GM21360 (cell line): ENCODE measurements at regions not wholly inside any gene's neighbourhood (a gene's known extent, or its start where the extent isn't known, plus 50 kb on each side); places are given as distances from the start of the nearest gene placed in this dataset.

Experiments used
- ATAC-seq: cut with Tn5 transposase; IDR thresholded peaks from one replicate; pipeline ENCODE4 v1.9.1; 2021; ENCODE audit warnings: mild to moderate bottlenecking, moderate library complexity; ENCODE audit not compliant: unreplicated experiment

GRCh38 chr3:182525766-182526374, 267.4 kb upstream of the ATP11B start:
- no peak for ATAC-seq

- no peak for ATAC-seq
These were observed 265.6 kb upstream of the ATP11B start for GRCh38 chr3:182527745-182528144.

GRCh38 chr3:182530316-182530715, 263.0 kb upstream of the ATP11B start:
- no peak for ATAC-seq

- ATAC-seq: no peak
These were observed 259.9 kb upstream of the ATP11B start for GRCh38 chr3:182533394-182533793.

GRCh38 chr3:182544542-182544941, 248.8 kb upstream of the ATP11B start:
- ATAC-seq: no peak

GRCh38 chr3:182562274-182562673, 231.0 kb upstream of the ATP11B start:
- no peak for ATAC-seq

- ATAC-seq: no peak
These were observed 227.1 kb upstream of the ATP11B start for GRCh38 chr3:182565916-182566796.

GRCh38 chr3:182567700-182568099, 225.6 kb upstream of the ATP11B start:
- no peak for ATAC-seq

GRCh38 chr3:182568261-182568660, 225.0 kb upstream of the ATP11B start:
- no peak for ATAC-seq

GRCh38 chr3:182568876-182569275, 224.4 kb upstream of the ATP11B start:
- ATAC-seq: no peak

GRCh38 chr3:182570946-182571594, 222.2 kb upstream of the ATP11B start:
- ATAC-seq: no peak

GRCh38 chr3:182575941-182576340, 217.4 kb upstream of the ATP11B start:
- ATAC-seq: no peak

- ATAC-seq: no peak
These were observed 209.8 kb upstream of the ATP11B start for GRCh38 chr3:182583545-182583944.

- ATAC-seq: no peak
These were observed 207.7 kb upstream of the ATP11B start for GRCh38 chr3:182585532-182586150.

GRCh38 chr3:182592747-182593146, 200.6 kb upstream of the ATP11B start:
- ATAC-seq: no peak

GRCh38 chr3:182596676-182597410, 196.5 kb upstream of the ATP11B start:
- no peak for ATAC-seq

- no peak for ATAC-seq
These were observed 195.7 kb upstream of the ATP11B start for GRCh38 chr3:182597621-182598041.

GRCh38 chr3:182601597-182601996, 191.7 kb upstream of the ATP11B start:
- ATAC-seq: no peak

GRCh38 chr3:182603501-182603900, 189.8 kb upstream of the ATP11B start:
- no peak for ATAC-seq

GRCh38 chr3:182605882-182606611, 187.3 kb upstream of the ATP11B start:
- ATAC-seq: no peak
